IMR-90 (cell line): ENCODE measurements at regions not wholly inside any gene's neighbourhood (a gene's known extent, or its start where the extent isn't known, plus 50 kb on each side); places are given as distances from the start of the nearest gene placed in this dataset.
A peak's percentile ranks its signal among the peaks of the same experiment; 100 is the strongest.

Source experiments
- ATAC-seq: fragments of 200-7000 bp; cut with Tn5 transposase; 2 replicates; pipeline ENCODE4 v1.9.1; 2020; ENCODE audit warnings: low read depth, mild to moderate bottlenecking, moderate library complexity
- BruUV-seq: library from RNA; stranded (reverse); fragments of 400-500 nt; replicated peaks from 2 replicates; lab custom pipeline; 2021; lab: Mats Ljungman, UMichigan
- CTCF ChIA-PET: fragments of 300-600 bp; formaldehyde crosslinking; extraction: SDS; loops from one replicate; lab custom pipeline; 2021; ENCODE audit warnings: antibody characterized with exemption; lab: Yijun Ruan, JAX
- POLR2A ChIA-PET: fragments of 300-600 bp; sonication (Branson Sonifier 250); formaldehyde crosslinking; loops from one replicate; lab custom pipeline; 2022; ENCODE audit warnings: antibody characterized with exemption; ENCODE audit not compliant: unreplicated experiment; lab: Charles Lee
- DNase-seq: peaks from one replicate; pipeline ENCODE4 v3.0.0; 2013
- H2AFZ ChIP-seq: replicated peaks from 2 replicates; pipeline ENCODE3; 2013; ENCODE audit warnings: low read length, mild to moderate bottlenecking; ENCODE audit not compliant: poor library complexity
- H2AK5ac ChIP-seq: 2 replicates; pipeline ENCODE4 v1.6.1; 2013; ENCODE audit warnings: low read depth, low read length, inconsistent platforms
- H2AK9ac ChIP-seq: replicated peaks from 2 replicates; pipeline ENCODE3; 2013; ENCODE audit warnings: mild to moderate bottlenecking, low read depth, low read length, moderate library complexity; ENCODE audit not compliant: poor library complexity
- H2BK120ac ChIP-seq: 2 replicates; pipeline ENCODE4 v1.6.1; 2013; ENCODE audit warnings: low read depth, low read length, inconsistent platforms
- H2BK15ac ChIP-seq: 3 replicates; pipeline ENCODE4 v1.6.1; 2013; ENCODE audit warnings: low read depth, low read length, inconsistent platforms
- H2BK20ac ChIP-seq: 2 replicates; pipeline ENCODE4 v1.6.1; 2013; ENCODE audit warnings: low read depth, mild to moderate bottlenecking, inconsistent platforms, low read length, moderate library complexity
- H2BK5ac ChIP-seq: 2 replicates; pipeline ENCODE4 v1.6.1; 2013; ENCODE audit warnings: mild to moderate bottlenecking, low read depth, low read length, inconsistent platforms; ENCODE audit not compliant: poor library complexity, severe bottlenecking
- H3K14ac ChIP-seq: replicated peaks from 2 replicates; pipeline ENCODE4 v1.6.1; 2013; ENCODE audit warnings: low read depth, low read length, inconsistent platforms
- H3K18ac ChIP-seq: 2 replicates; pipeline ENCODE4 v1.6.1; 2013; ENCODE audit warnings: low read depth, low read length, control low read depth
- H3K23ac ChIP-seq: 2 replicates; pipeline ENCODE4 v1.6.1; 2013; ENCODE audit warnings: low read depth, low read length, inconsistent platforms
- H3K27ac ChIP-seq: 2 replicates; pipeline ENCODE4 v1.5.1; 2013; ENCODE audit warnings: mild to moderate bottlenecking, control low read depth, low read length; ENCODE audit not compliant: insufficient read depth
- H3K27me3 ChIP-seq: 2 replicates; pipeline ENCODE4 v1.6.1; 2013; ENCODE audit warnings: low read length; ENCODE audit not compliant: control insufficient read depth, insufficient read depth
- H3K36me3 ChIP-seq: 2 replicates; pipeline ENCODE4 v1.6.1; 2013; ENCODE audit warnings: low read length, mixed read lengths; ENCODE audit not compliant: control insufficient read depth, insufficient read depth
- H3K4ac ChIP-seq: 2 replicates; pipeline ENCODE4 v1.6.1; 2013; ENCODE audit warnings: low read depth, low read length, inconsistent platforms
- H3K4me1 ChIP-seq: 2 replicates; pipeline ENCODE4 v1.6.1; 2013; ENCODE audit warnings: low read length, mixed read lengths; ENCODE audit not compliant: control insufficient read depth, insufficient read depth
- H3K4me2 ChIP-seq: 2 replicates; pipeline ENCODE4 v1.6.1; 2013; ENCODE audit warnings: low read depth, mild to moderate bottlenecking, control low read depth, low read length, moderate library complexity
- H3K4me3 ChIP-seq: 2 replicates; pipeline ENCODE4 v1.5.1; 2013; ENCODE audit warnings: low read depth, mild to moderate bottlenecking, control low read depth, low read length, moderate library complexity; ENCODE audit not compliant: insufficient read depth
- H3K56ac ChIP-seq: 2 replicates; pipeline ENCODE4 v1.6.1; 2013; ENCODE audit warnings: low read length, inconsistent platforms; ENCODE audit not compliant: insufficient read depth; ENCODE audit errors: extremely low read depth
- H3K79me1 ChIP-seq, 2 experiments: 2 replicates each; pipeline ENCODE4 v1.6.1; 2013; ENCODE audit warnings: low read length in 2 of 2, inconsistent platforms in 1 of 2, low read depth in 1 of 2
- H3K9ac ChIP-seq: 2 replicates; pipeline ENCODE4 v1.6.1; 2013; ENCODE audit warnings: low read depth, low read length, control low read depth
- H3K9me1 ChIP-seq: 2 replicates; pipeline ENCODE4 v1.6.1; 2013; ENCODE audit warnings: low read length, inconsistent platforms; ENCODE audit not compliant: insufficient read depth
- H3K9me3 ChIP-seq: 2 replicates; pipeline ENCODE4 v1.6.1; 2013; ENCODE audit warnings: low read length; ENCODE audit not compliant: control insufficient read depth, insufficient read depth
- H4K20me1 ChIP-seq: 2 replicates; pipeline ENCODE4 v1.6.1; 2013; ENCODE audit warnings: low read length, inconsistent platforms; ENCODE audit not compliant: insufficient read depth
- H4K5ac ChIP-seq: 2 replicates; pipeline ENCODE4 v1.6.1; 2013; ENCODE audit warnings: mild to moderate bottlenecking, low read depth, low read length, control low read depth
- H4K8ac ChIP-seq, 2 experiments: 2 replicates each; pipeline ENCODE4 v1.6.1; 2013; ENCODE audit warnings: low read depth in 2 of 2, low read length in 2 of 2, control low read depth in 1 of 2, inconsistent platforms in 1 of 2
- H4K91ac ChIP-seq: 2 replicates; pipeline ENCODE4 v1.6.1; 2013; ENCODE audit warnings: low read depth, low read length, inconsistent platforms; ENCODE audit not compliant: insufficient read depth
- MAFK ChIP-seq: IDR thresholded peaks from 2 replicates; pipeline ENCODE4 v1.6.1; 2012; ENCODE audit warnings: low read depth, low read length, improper control_type of control experiment
- RCOR1 ChIP-seq: IDR thresholded peaks from 2 replicates; pipeline ENCODE4 v1.6.1; 2012; ENCODE audit warnings: mild to moderate bottlenecking, low read length, improper control_type of control experiment; ENCODE audit not compliant: insufficient replicate concordance
- WGBS, 2 experiments: methylation state at CpG; one replicate each; pipeline versions ENCODE4 v1.1.5 to v1.1.7; 2013; ENCODE audit warnings: missing lambda C conversion rate in 2 of 2; ENCODE audit not compliant: insufficient read length in 1 of 2; ENCODE audit errors: extremely low coverage in 2 of 2; 5-methylcytosine and 5-hydroxymethylcytosine counted together
- dilution Hi-C: fragments of 300-500 bp; cut with HindIII; formaldehyde crosslinking; loops from one replicate; pipeline ENCODE4 v1.14.3; 2018; ENCODE audit warnings: low sequenced_read_pairs; ENCODE audit not compliant: unreplicated experiment
- in situ Hi-C: fragments of 300-500 bp; cut with MboI; formaldehyde crosslinking; loops from 3 replicates; pipeline ENCODE4 v1.14.3; 2019; ENCODE audit warnings: low sequenced_read_pairs, inconsistent platforms, mixed read lengths
- intact Hi-C: fragments of 100-400 bp; cut with micrococcal nuclease; formaldehyde crosslinking; loops from 2 replicates; pipeline ENCODE4 v1.10.0; 2022

GRCh38 chr3:178058629-178059028, 477.6 kb upstream of the KCNMB2 start:
- no peak overlapping the region for H4K91ac ChIP-seq
- intact Hi-C loops = no loop called here

More at GRCh38 chr3:178058629-178059028, 477.6 kb upstream of the KCNMB2 start:
- in situ Hi-C loops = no loop called here
- no peaks in the 10 kb centered on the region for H3K36me3 ChIP-seq
- H3K14ac ChIP-seq = no peak overlapping the region
- H2BK20ac ChIP-seq = no peak overlapping the region
- no peaks in the 10 kb centered on the region for H3K27me3 ChIP-seq
- no peak for DNase-seq
- peak overlapping the region; percentile 2; the same call in 1 of the 2 replicates for H2BK120ac ChIP-seq
- no peak overlapping the region for H3K56ac ChIP-seq
- peaks cover 7% of the 10 kb centered on the region for H3K4me1 ChIP-seq
- no peaks in the 10 kb centered on the region for H4K20me1 ChIP-seq
- no peak overlapping the region; a peak in 1 of 4 replicates for H4K8ac ChIP-seq
- no TSS peak for BruUV-seq
- WGBS, 2 experiments = no CpG with 5 or more reads among the region's 6 CpGs
- dilution Hi-C loops = no loop called here
- H3K27ac ChIP-seq = peak overlapping the region; percentile 53; the same call in 1 of the 2 replicates
- no peaks in the 10 kb centered on the region for H3K79me1 ChIP-seq
- no peak overlapping the region for H3K4me2 ChIP-seq
- H2AK9ac ChIP-seq = no peak overlapping the region
- H3K4me3 ChIP-seq = no peak overlapping the region
- H2AK5ac ChIP-seq = no peak overlapping the region
- ATAC-seq = no peak
- ChIA-PET POLR2A (no interaction called here), CTCF (interaction anchor here (0.6 kb wide), 1 partner anchor 21 kb away, joined by 4 read pairs; no protein-coding TSS in a partner anchor)
- no peaks in the 10 kb centered on the region for H3K9me3 ChIP-seq
- peak overlapping the region; percentile 93 for H3K18ac ChIP-seq
- H2BK5ac ChIP-seq = peak overlapping the region; percentile 77
- TF ChIP-seq RCOR1 = no peak
- TF ChIP-seq MAFK = peak; percentile 73
- no peaks in the 10 kb centered on the region for H3K9me1 ChIP-seq
- no peak overlapping the region for H2AFZ ChIP-seq
- H4K5ac ChIP-seq = peak overlapping the region; percentile 72
- no peak overlapping the region for H3K9ac ChIP-seq
- H2BK15ac ChIP-seq = no peak overlapping the region
- no peak overlapping the region for H3K23ac ChIP-seq
- no peak overlapping the region for H3K4ac ChIP-seq
